ENCODE measurements at regions not wholly inside any gene's neighbourhood (a gene's known extent, or its start where the extent isn't known, plus 50 kb on each side); places are given as distances from the start of the nearest gene placed in this dataset.
"Not testable (repeated sequence)": the region's sequence is repeated elsewhere in the genome, so short reads cannot be mapped to it uniquely, and the experiment has no call there.

DNA sequence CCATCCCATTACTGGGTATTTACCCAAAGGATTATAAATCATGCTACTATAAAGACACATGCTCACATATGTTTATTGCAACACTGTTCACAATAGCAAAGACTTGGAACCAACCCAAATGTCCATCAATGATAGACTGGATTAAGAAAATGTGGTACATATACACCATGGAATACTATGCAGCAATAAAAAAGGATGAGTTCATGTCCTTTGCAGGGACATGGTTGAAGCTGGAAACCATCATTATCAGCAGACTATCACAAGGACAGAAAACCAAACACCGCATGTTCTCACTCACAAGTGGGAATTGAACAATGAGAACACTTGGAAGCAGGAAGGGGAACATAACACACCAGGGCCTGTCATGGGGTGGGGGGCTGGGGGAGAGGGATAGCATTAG, 249.6 kb upstream of the RASGRP1 start:
- not testable (repeated sequence) for ATAC-seq (replicated peaks); H3K9me3 Mint-ChIP-seq; DNase-seq; H3K36me3 Mint-ChIP-seq (ENCODE audit: insufficient read depth); H3K4me3 Mint-ChIP-seq; H3K27me3 Mint-ChIP-seq; H3K27ac Mint-ChIP-seq; H3K4me1 Mint-ChIP-seq (ENCODE audit: low read depth in 2 of 2)

DNA sequence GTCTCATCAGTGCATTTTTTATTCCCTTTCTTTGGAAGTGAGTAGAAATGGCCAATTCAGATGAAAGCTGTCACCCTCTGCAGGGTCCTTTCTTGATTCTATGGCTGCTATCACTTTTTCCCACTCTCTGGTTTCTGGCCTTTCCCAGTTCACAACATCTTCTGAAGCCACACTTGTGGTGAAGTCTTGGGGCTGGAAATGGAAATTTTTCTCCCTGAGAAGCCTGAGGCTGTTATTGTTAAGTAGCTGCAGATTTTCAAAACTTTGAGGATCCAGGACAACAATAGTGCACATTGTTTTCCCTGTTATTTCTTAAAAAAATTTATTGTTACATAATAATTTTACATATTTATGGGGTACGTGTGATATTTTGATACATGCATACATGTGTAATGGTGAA, 250.3 kb upstream of the RASGRP1 start:
- Mint-ChIP-seq H3K4me1 (ENCODE audit: low read depth in 2 of 2) (peaks cover 0 to 4% of the 10 kb centered on the region in 2 donors), H3K4me3 (no peak overlapping the region), H3K27me3 (peaks cover 0 to 9% of the 10 kb centered on the region in 2 donors), H3K9me3 (no peaks in the 10 kb centered on the region), H3K36me3 (ENCODE audit: insufficient read depth) (peaks cover 3% of the 10 kb centered on the region), H3K27ac (no peak overlapping the region)
- DNase-seq (no peak), ATAC-seq (replicated peaks) (no peak)

DNA sequence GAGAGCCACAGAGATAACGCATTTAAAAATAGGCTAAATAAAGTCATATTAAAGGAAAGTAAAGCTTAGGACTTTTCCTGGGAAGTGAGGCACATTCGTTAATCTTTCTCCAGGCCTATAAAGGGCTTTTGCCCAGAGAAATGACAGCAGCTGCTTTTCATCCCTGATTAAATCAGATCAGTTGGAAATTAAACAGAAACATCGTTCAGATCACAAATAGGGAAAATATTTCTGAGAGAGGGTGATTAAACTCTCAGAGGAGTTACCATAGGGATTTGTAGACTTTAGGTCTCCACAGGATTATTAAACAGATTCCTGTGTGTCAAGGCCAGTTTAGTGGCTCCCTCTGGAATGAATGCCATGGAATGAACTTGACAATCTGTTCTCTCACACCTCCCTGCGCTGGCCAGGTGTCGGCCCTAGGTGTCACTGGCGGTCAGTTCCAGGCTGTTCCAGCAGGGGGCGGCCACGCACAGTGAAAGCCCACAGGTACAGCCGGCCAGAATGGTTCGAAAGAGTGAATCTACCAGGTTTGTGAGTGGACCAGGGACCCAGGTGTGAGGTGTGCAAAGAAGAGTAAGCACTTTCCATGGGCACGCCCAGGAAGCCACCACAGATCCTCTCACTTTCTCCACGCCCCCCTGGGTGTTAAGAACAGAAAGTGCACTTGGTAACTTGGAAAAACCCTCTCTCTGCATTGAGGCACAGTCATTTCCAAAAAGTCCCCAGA, 253.0 kb upstream of the RASGRP1 start:
- Mint-ChIP-seq H3K27me3 (peaks cover 0 to 9% of the 10 kb centered on the region in 2 donors), H3K4me3 (no peak overlapping the region), H3K36me3 (ENCODE audit: insufficient read depth) (peaks cover under 1% of the 10 kb centered on the region), H3K4me1 (ENCODE audit: low read depth in 2 of 2) (peaks cover 0 to 4% of the 10 kb centered on the region in 2 donors), H3K9me3 (no peaks in the 10 kb centered on the region), H3K27ac (no peak overlapping the region)
- ATAC-seq (replicated peaks) (peak; percentile 96), DNase-seq (peak; percentile 80 to 88 (median 81))

DNA sequence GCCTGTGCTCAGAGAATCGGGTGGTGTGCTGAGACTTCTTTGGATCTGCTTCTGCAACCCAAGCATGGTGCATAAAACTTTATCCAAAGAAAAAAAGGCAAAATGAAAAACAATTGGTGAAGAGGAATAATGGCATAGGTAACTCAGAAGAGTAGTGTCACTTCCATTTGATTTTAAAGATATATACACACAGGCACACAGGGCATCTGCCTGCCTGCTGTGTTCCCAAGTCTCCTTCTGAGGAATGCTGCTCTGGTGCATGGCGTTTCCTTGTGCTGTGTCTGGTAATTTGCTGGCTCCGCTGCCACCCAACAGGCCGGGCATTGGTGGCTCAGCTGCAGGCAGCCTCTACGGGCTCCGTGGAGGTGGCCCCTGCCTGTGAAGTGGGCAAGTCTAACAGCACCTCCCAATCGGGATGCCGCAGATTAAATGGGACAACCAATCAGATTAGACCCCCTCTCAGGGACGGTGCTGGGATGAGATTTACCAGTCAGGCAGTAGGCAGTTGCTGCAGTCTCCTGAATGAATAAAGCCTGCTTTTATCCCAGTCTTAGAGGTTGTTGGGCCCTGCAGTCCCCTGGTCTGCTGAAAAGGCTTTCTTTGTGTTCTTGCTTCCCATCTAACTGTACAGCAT, 253.7 kb upstream of the RASGRP1 start:
- Mint-ChIP-seq H3K36me3 (ENCODE audit: insufficient read depth) (no peaks in the 10 kb centered on the region), H3K4me1 (ENCODE audit: low read depth in 2 of 2) (peaks cover 0 to 4% of the 10 kb centered on the region in 2 donors), H3K27ac (no peak overlapping the region), H3K4me3 (no peak overlapping the region), H3K9me3 (no peaks in the 10 kb centered on the region), H3K27me3 (peaks cover 0 to 9% of the 10 kb centered on the region in 2 donors)
- no peak for DNase-seq
- no peak for ATAC-seq (replicated peaks)

DNA sequence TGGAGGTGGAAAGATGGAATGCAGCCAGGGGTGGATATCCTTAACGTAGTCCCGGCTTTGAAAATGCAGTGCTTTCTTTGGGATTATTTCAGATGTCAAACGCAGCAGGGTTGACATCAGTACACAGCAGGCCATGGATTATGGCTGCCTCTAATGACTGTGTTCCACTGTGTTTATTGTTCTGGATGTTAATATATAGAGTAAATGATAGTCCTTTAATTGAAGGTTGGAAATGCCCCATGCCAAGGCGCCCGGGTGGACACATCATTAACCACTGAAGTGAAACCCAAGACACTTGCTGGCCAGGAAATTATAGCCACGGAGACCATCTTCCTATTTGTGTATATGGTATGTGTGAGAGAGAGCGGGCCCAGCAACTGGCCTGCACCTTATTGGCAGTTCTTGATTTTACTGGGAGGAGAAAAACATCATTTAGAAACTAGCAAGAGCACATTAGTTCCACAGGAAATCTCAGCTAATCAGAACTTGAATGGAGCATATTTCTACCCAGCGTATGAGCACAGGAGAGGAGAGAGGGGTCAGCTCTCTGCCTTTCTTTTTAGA, 254.9 kb upstream of the RASGRP1 start:
- DNase-seq: no peak
- no peak overlapping the region for H3K27ac Mint-ChIP-seq
- H3K4me1 Mint-ChIP-seq (ENCODE audit: low read depth in 2 of 2): peaks cover 0 to 4% of the 10 kb centered on the region in 2 donors
- H3K36me3 Mint-ChIP-seq (ENCODE audit: insufficient read depth): no peaks in the 10 kb centered on the region
- H3K9me3 Mint-ChIP-seq: no peaks in the 10 kb centered on the region
- ATAC-seq (replicated peaks): no peak
- H3K27me3 Mint-ChIP-seq: peaks cover 0 to 9% of the 10 kb centered on the region in 2 donors
- no peak overlapping the region for H3K4me3 Mint-ChIP-seq

DNA sequence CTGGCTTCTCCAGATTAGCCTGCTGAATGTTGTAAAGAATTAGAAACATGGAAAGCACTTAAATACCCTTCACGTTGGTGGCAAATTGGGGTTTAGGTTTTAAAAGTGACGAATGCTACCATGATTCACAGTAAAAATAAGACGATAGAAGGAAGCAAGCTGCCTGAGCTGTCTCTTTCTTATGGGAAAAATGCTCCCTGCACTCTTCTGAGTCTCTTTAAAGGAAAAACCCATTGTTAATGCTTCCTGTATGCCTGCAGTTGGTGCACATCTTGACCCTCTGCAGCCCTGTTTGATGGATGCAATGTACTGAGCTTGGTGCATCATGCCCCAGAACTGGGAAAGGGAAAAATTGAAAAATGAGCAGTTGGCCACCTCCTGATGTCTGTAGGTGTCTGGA, 258.6 kb upstream of the RASGRP1 start:
- Mint-ChIP-seq H3K27me3 (peaks cover 10 to 22% of the 10 kb centered on the region in 2 donors), H3K4me1 (ENCODE audit: low read depth in 2 of 2) (no peaks in the 10 kb centered on the region), H3K27ac (no peak overlapping the region), H3K36me3 (ENCODE audit: insufficient read depth) (no peaks in the 10 kb centered on the region), H3K4me3 (no peak overlapping the region), H3K9me3 (no peaks in the 10 kb centered on the region)
- DNase-seq (no peak), ATAC-seq (replicated peaks) (no peak)

DNA sequence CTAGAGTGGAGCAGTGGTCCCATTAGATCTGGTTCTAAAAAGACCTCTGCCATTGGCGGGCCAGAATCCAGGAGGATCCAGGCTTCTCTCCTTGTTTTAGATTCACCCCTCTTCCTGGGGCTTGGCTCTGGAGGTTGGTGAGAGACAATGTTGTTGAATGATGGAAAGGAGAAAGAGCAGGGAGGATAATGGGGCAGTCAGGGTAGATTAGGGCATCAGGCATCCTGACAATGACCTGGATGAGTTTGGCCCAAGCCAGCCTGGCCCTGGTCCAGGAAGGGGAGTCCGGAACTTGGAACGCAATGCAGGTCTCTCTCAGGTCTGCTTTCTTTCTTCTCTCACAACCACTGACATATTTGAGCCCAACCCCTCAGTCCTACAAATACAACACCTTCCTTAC, 260.1 kb upstream of the RASGRP1 start:
- Mint-ChIP-seq H3K27ac (no peak overlapping the region), H3K27me3 (peaks cover 16 to 22% of the 10 kb centered on the region in 2 donors)

DNA sequence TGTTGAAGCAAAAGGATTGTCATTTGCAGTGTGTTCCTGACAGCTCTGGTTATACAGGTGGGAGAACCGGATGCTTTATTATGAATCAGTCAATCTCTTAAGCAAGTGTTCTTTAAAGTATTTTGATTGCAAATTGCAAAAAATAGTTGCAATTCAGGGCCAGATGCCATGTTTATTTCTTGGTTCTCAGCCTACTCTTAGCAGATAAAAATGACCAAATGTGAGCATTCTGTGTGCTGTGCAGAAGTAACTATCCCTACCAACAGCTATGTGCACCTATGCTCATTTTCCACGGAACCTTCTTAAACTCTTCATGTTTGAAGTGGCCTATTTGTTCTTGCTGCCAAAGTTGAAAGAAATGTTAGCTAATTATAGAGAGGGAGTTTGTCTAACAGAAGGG, 262.3 kb upstream of the RASGRP1 start:
- H3K36me3 Mint-ChIP-seq (ENCODE audit: insufficient read depth): no peaks in the 10 kb centered on the region
- ATAC-seq (replicated peaks): no peak
- no peaks in the 10 kb centered on the region for H3K4me1 Mint-ChIP-seq (ENCODE audit: low read depth in 2 of 2)
- H3K4me3 Mint-ChIP-seq: no peak overlapping the region
- no peak for DNase-seq
- H3K9me3 Mint-ChIP-seq: no peaks in the 10 kb centered on the region
- no peak overlapping the region for H3K27ac Mint-ChIP-seq
- peaks cover 16 to 28% of the 10 kb centered on the region in 2 donors for H3K27me3 Mint-ChIP-seq

More for the DNA sequence above, 260.1 kb upstream of the RASGRP1 start:
- H3K36me3 Mint-ChIP-seq (ENCODE audit: insufficient read depth): no peaks in the 10 kb centered on the region
- H3K4me1 Mint-ChIP-seq (ENCODE audit: low read depth in 2 of 2): no peaks in the 10 kb centered on the region
- ATAC-seq (replicated peaks) (no peak), DNase-seq (no peak)
- H3K9me3 Mint-ChIP-seq: no peaks in the 10 kb centered on the region
- H3K4me3 Mint-ChIP-seq: no peak overlapping the region

DNA sequence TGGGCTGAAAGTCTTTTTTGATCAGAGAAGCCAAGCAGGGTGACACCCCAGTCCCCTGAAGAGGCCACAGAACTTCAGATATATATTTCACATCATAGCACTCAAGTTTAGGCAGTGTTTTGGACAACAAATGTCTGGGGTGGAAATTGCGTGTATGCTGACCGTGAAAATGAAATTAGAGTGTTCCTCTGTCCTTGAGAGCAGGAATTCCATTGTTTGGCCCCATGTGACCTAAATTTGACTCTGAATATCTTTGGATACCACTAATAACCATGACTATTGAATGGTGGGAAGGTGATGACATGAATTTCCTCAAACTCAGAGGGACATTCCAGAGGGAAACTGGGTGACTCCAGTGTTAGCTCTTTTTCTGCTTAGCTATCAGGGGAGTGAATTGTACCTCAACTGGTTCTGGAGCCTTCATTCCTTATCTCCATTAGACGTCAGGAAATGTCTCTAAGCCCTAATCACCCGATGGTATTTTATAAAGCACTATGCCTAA, 263.5 kb upstream of the RASGRP1 start:
- Mint-ChIP-seq H3K27me3 (peaks cover 17 to 31% of the 10 kb centered on the region in 2 donors), H3K4me3 (no peak overlapping the region), H3K36me3 (ENCODE audit: insufficient read depth) (no peaks in the 10 kb centered on the region), H3K9me3 (peaks cover 0 to 2% of the 10 kb centered on the region in 2 donors), H3K4me1 (ENCODE audit: low read depth in 2 of 2) (no peaks in the 10 kb centered on the region), H3K27ac (no peak overlapping the region)
- no peak for ATAC-seq (replicated peaks)
- DNase-seq: no peak

DNA sequence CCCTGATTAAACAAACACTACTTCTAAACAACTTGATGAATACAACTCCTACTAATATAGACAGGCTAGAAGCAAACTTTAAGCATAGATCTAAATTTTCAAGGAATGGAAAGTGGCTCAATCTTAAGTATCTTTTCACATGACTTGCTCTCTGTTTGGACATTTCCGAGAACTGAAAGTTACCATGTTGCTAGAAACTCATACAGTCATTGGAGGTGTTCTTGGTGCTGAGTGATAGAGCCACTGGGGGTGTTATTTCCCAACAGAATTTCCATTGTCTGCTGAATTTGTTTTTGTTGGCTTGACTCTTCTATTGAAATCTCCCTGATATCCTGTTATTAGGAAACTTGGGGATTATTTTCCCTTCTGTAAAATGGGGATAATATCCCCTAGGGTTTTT, 264.5 kb upstream of the RASGRP1 start:
- no peaks in the 10 kb centered on the region for H3K4me1 Mint-ChIP-seq (ENCODE audit: low read depth in 2 of 2)
- H3K4me3 Mint-ChIP-seq: no peak overlapping the region
- ATAC-seq (replicated peaks) (no peak), DNase-seq (no peak)
- H3K36me3 Mint-ChIP-seq (ENCODE audit: insufficient read depth): no peaks in the 10 kb centered on the region
- H3K27me3 Mint-ChIP-seq: peaks cover 23 to 41% of the 10 kb centered on the region in 2 donors
- no peak overlapping the region for H3K27ac Mint-ChIP-seq
- peaks cover 0 to 9% of the 10 kb centered on the region in 2 donors for H3K9me3 Mint-ChIP-seq

DNA sequence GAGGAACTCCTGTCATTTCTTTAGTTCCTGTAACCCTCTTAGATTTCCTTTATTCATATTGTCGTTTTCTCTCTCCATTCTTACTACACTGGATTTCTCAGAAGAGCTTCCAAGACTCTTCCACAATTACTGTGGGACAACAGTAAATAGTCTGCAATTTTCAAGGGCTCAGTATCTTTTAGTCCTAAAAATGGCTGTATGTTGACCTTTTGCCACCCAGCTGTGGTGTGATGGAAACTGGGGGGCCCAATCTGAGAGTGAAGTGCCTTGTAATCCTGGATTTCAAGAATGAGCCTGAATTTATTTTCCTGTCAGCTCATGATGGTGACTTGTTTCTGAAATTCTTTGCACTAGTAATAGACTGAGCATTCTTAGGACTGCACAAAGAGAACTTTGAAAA, 277.6 kb upstream of the RASGRP1 start:
- peaks cover 3% of the 10 kb centered on the region for H3K36me3 Mint-ChIP-seq (ENCODE audit: insufficient read depth)
- H3K9me3 Mint-ChIP-seq: no peaks in the 10 kb centered on the region
- DNase-seq (no peak), ATAC-seq (replicated peaks) (no peak)
- no peak overlapping the region for H3K4me3 Mint-ChIP-seq
- peaks cover 0 to 4% of the 10 kb centered on the region in 2 donors for H3K4me1 Mint-ChIP-seq (ENCODE audit: low read depth in 2 of 2)
- no peak overlapping the region for H3K27ac Mint-ChIP-seq
- peaks cover 40 to 47% of the 10 kb centered on the region in 2 donors for H3K27me3 Mint-ChIP-seq

DNA sequence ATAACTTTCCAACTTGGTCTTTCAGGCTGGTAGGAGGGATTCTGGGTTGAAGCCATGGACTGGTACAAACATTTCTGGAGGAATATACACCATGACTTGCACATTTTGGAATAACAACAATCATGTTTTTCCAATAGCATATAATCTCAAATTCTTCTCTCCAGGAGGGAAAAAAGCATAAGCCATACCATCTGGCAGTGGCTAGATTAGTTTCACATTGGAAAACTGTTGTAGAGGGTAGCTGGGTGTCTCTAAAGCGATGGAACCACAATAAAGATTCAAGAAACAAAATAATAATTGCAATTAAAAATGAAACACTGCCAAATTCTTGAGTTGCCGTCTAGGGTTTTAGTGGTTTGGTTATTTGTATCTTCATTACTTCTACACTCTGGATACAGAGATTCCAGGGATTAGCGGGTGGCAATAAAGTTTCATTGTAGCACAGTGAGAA, 278.5 kb upstream of the RASGRP1 start:
- Mint-ChIP-seq H3K4me1 (ENCODE audit: low read depth in 2 of 2) (peaks cover 0 to 4% of the 10 kb centered on the region in 2 donors), H3K9me3 (no peaks in the 10 kb centered on the region), H3K27me3 (peaks cover 32 to 38% of the 10 kb centered on the region in 2 donors), H3K27ac (no peak overlapping the region), H3K36me3 (ENCODE audit: insufficient read depth) (peaks cover 5% of the 10 kb centered on the region), H3K4me3 (no peak overlapping the region)
- no peak for ATAC-seq (replicated peaks)
- DNase-seq: no peak

DNA sequence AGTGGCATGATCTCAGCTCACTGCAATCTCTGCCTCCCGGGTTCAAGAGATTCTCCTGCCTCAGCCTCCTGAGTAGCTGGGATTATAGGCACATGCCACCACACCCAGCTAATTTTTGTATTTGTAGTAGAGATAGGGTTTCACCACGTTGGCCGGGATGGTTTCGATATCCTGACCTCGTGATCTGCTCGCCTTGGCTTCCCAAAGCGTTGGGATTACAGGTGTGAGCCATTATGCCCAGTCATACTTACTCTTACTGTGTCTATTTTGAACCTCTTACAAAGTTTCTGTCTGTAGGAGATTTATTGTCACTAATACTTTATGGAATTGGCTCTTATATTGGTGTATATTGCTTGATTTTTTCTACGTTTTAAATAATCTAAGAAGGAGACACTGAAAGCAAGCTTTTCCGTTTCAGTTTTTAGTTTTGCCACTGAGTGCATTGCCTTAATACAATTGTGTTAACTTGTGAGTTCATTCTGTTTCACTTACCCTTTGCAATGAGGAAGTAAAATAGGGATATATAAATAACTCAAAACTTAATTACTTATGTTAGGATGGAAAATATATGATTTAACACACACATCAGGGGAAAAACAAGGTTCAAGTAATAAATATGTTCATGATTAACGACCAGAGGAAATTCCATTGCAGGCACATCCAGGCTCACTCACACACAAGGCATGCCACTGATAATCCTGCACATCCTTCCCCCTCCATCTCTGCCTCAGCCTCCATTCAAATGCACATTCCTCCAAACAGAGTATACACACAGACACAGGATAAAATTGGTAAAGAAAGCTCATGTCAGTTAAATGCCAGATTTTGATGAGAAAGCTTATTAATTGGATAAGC, 279.3 kb upstream of the RASGRP1 start:
- no peak overlapping the region for H3K27ac Mint-ChIP-seq
- H3K36me3 Mint-ChIP-seq (ENCODE audit: insufficient read depth): peaks cover 5% of the 10 kb centered on the region
- no peak overlapping the region for H3K4me3 Mint-ChIP-seq
- no peak for ATAC-seq (replicated peaks)
- no peak for DNase-seq
- peaks cover 29 to 36% of the 10 kb centered on the region in 2 donors for H3K27me3 Mint-ChIP-seq
- peaks cover 0 to 4% of the 10 kb centered on the region in 2 donors for H3K4me1 Mint-ChIP-seq (ENCODE audit: low read depth in 2 of 2)
- no peaks in the 10 kb centered on the region for H3K9me3 Mint-ChIP-seq
